ENCODE measurements at regions not wholly inside any gene's neighbourhood (a gene's known extent, or its start where the extent isn't known, plus 50 kb on each side); places are given as distances from the start of the nearest gene placed in this dataset.
"Not testable (repeated sequence)": the region's sequence is repeated elsewhere in the genome, so short reads cannot be mapped to it uniquely, and the experiment has no call there.

DNA sequence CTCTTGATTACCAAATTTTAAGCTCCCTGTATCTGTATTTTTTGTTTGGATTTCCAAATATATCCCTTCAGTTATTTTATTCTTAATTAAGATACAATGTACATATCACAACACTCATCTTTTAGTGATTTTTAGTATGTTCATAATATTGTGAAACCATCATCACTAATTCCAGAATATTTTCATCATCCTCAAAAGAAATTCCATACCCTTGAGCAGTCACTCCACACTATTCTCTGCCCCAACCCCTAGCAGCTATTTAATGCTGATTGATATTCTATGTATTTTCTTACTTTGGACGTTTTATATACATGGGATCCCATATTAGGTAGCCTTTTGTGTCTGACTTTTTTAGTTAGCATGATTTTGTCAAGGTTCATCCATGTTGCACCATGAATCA is 127.4 kb upstream of the SLC8A1 start:
- peak; percentile 0 for DNase-seq (ENCODE audit: low spot score)

DNA sequence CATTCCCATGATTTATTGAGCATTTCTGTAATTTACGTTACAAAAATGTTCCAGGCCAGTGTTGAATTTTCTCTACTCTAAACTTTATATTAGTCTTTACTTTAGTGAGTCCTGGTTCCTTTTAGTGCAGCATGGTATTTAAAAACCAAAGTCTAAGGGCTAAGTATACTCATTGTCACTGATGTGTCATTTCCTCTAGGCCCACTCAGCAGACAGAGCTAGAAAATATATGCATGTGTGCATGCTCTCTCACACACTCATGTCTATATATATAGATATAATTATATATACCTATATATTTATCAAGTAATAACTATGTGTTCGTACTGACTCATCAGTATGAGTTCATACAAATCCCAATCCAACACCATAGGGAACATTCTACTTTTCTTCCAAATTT is 132.5 kb upstream of the SLC8A1 start:
- DNase-seq (ENCODE audit: low spot score), result no peak

DNA sequence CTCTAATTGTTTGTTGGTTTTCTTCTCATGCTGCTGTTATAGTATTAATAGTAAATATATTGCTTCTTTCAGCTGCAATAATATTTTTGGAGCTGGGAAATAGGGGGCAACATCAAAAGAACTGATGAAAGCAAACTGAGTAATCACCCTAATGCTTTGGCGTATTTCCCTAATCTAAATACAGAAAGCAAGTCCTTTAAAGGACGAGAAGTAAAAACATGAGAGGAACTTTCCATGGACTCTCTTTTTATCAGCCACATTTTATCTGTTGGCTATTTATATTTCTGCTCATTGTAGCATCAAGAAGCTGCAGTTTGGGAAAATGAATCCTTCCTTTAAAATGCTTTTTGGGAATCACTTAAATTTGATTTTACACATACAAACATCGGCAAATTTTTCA is 139.9 kb upstream of the SLC8A1 start:
- no peak for DNase-seq (ENCODE audit: low spot score)

DNA sequence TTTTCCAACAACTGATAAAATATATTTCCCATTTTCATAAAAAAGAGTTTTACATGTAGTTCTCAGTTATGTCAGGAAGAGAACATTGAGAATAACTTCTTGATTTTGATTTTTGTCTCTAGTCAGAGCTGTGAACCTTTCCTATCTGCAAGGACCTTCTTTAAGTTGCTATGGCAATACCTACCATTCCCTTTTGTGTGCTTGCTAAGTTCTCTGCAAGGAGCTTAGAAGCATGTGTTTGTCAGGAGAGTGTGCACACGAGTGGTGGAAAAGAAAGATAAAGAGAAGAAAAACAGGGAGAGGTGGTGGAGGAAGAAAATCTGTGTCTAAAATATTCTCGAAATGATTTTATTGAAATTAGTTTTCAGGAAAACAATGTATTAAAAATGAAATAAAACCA is 140.3 kb upstream of the SLC8A1 start:
- no peak for DNase-seq (ENCODE audit: low spot score)

DNA sequence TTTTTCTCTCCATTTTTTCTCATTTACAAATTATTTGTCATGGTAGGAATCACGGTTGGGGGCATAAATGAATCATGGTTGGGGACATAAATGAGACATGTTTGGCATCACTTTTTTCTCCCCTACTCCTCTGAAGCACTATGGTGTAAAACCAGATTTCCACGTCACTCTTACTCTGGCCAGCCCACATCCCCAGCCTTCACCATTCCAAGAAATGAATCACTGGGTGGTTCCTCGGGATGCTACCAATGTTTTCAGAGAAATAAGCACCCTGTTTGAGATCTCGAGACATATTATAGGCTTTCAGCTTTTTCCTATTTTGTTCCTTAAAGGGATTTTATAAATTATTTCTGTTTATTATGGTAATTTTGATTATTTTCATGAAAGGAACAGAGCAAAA is 155.0 kb upstream of the SLC8A1 start:
- peak; percentile 1 for DNase-seq (ENCODE audit: low spot score)

DNA sequence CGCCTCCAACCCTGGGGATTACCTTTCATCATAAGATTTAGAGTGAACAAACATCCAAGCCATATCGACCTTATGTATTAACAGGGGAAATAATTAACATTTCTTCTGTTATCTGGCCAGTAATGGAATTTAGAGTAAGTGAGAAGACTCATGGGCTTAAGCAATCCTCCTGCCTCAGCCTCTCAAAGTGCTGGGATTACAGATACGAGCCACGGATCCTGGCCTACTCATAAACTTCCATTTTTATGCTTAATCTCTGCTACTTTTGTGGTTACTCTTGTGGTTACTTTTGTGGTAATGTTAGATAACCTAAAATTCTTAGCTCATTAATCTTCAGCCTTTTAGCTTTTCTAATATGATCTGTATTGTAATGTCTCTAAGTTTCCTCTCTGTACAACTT is 159.3 kb upstream of the SLC8A1 start:
- DNase-seq (ENCODE audit: low spot score), result no peak

DNA sequence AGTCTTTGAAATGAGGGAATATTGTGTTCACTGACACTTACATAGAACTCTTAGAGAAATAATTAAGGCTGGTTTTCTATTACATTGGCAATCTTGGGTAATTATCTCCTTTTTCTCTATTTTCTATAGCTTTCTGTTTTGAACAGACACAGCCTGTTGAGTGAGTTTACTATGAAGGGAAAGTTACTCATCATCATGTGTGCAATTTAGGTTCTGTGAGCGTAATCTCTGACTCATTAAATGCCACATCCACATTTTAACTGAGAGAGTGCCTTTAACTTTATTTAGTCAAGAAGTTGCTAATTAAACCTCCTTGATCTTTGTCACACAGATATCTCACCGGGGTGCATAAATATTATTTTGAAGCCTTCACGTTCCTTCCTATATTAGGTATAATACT is 174.0 kb upstream of the SLC8A1 start:
- DNase-seq (ENCODE audit: low spot score), result peak; percentile 4

DNA sequence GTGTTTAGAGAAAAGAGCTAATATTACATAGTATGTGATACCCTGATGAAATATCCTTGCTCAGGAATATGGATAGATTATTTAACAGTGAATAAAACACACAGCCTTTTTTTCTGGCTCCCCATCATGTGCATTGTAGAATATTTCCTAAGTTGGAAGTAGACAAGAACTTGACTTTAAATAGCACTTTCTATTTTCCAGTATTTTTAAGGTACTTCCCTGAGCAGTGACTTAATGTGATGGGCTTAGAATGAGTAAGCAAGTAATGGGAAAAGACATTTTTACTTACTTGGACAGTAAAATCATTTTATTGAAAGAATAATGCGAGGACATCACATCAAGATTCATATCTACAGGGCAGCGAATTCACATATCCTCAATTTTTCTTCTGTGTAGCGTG is 176.7 kb upstream of the SLC8A1 start:
- no peak for DNase-seq (ENCODE audit: low spot score)

DNA sequence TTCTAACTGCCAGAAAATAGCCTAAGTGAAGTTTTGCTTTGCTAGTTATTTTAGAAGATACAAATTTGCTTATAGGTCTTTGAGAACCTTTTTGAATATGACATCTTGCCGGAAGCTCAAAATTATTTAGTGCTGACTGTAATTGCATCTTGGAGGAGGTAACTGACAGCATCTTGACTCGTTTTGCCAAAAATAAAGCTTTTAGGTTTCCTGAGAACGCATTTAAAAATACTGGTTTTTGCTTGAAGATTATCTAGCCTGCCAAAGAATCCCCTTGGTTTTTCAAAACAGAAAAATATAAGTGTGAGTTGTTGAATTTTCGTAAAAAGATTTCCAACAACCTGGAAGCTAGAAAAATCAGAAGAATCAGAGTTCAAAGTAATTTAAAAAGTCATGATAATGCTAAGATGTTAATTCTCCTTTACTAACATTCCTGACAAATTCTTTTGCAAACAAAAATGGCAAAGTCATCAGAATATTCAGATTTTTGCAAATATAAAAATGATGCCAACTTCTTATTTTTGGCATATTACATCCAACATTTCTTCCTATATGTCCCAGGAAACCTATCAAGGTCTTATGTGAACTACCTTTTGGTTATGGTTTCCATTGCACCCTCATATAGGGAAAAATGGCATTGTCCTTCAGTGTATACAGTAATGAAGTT is 178.0 kb upstream of the SLC8A1 start:
- no peak for DNase-seq (ENCODE audit: low spot score)

DNA sequence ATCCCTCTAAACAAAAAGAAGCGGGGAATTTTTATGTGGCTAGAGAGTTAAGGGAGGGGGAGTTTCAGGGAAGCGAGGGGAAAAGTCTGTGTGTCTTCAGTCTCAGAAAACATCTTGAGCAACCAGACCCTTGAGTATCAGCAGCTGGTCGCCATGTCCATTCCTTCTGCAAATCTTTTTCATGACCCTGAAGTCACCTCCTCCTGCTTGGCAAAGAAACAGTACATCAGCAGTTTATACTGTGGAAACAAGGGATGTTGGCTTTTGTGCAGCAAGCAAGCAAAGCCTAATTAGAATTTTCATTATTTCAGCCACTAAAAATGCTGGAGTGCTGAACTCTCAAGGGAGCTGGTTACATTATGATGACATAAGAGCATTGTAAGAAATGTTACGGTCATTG is 187.4 kb upstream of the SLC8A1 start:
- no peak for DNase-seq (ENCODE audit: low spot score)

DNA sequence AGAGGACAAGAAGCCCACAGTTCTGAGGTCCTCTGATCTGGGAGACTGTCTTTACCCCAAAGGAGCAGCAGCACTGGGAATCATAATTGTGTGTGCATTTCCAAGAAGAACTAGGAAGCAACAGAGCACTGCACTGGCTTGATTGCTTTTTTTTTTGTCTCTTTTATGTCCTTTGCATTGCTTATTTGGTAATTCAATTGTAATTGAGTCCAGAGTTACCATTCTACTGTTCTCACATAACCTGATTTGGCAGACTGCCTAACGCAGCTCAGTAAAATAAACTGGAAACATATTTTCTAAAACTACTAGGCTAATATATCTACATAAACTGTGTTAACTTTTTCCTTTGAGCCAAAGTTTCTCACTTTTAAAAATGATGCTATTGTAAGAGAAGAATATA is 190.3 kb upstream of the SLC8A1 start:
- no peak for DNase-seq (ENCODE audit: low spot score)

DNA sequence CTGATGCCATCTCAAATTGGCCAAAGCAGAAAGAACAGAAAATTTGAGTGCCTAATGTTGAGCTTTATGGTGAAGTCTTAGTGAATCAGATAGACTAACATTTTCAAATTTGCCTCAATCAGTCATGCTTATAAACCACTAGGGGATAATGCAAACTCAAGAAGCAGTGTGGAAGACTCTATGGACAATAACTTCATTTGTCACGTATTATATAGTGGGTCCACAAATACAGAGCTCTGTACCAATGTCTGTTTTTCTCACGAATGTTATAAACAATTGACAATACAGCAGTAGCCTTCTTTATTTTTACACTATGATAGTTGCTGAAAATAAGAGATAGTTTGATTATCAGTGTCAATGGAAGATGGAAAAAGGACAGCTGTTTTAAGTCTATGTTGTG is 190.8 kb upstream of the SLC8A1 start:
- DNase-seq (ENCODE audit: low spot score), result no peak

DNA sequence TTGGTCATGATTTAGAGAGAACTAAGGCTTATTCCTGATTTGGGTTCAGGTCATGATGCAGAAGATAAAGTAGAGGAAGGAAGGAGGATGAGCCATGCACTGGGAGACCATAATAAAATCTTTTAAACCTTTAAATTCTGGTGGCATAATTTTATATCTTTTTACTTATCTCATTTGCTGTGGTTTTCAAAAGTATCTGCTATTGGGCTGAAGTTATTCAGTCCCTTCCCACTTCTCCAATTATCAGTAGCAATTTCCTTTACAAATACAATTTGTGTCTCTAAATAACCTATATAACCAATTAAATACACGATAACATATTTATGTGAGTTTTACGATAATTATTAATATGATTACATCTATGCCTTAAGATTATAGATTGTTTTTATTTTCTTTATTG is 194.8 kb upstream of the SLC8A1 start:
- no peak for DNase-seq (ENCODE audit: low spot score)

DNA sequence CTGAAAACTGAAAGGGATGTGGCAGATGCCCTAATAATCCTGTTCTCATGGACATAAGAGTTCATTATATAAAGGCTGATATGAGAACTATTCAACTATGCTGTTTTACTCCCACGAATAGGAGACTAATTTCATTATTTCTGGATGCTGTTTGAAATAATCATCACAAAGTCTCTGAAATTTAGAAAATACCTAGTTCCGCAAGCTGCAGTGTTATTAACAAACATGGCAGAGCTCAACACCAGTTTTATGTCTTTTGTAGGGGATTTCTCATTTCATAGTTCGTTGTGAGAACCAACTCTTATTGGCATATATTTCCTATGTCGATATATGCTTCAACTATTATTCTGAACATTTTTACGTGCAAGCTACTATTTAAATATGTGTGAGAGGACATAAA is 200.3 kb upstream of the SLC8A1 start:
- DNase-seq (ENCODE audit: low spot score), result no peak

DNA sequence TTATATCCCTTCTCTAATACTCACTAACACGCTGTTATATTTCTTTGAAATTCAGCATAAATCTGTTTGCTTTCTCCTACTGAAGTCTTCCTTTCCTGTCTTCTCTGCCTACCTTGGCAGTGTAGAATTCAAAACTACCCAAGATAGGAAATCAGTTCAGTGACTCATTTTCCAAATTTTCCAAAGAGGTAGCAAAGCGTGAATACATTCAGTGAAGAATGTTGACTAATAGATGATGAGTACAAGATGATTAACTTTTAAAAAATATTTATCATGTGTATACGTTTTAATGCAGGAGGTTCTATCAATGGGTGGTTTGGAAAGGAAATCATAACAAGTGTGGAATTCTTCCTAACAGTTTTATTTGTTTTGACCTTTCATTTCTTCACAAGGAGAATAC is 201.9 kb upstream of the SLC8A1 start:
- DNase-seq (ENCODE audit: low spot score), result no peak

DNA sequence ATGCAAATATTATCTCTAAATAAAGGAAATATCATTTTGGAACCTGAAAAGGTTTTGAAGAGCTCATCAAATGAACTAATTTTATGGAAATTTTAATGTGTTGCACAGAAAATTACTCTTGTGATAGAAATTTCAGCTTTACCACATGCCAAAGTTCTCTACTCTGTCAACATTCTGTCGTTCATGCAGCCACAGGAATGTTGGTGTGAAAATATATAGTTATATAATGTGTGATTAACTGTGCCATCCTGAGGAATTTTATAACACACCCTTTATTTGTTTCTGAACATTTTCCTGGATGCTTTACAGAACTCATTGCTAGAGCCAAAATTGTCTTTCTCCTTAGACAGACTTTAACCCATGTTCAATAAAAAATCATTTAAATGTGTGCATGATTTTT is 202.5 kb upstream of the SLC8A1 start:
- no peak for DNase-seq (ENCODE audit: low spot score)

DNA sequence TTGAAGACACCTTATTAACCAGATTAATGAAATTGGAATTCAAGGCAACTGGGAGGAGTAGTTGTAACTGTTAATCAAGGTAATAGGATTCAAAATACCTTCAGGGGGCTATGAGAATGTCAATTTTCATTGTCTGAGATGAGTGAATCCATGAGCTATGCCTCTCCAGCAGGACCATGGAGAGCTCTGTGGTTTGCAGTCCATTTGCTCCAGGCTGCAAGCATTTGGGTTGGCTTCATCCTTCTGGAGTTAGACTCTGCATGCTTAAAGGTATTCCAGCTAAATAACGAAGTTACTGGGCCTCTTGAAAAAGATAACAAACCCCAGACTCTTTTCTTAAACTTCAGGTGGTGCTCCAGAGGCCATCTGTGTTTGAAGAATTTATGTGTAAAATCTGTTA is 207.1 kb upstream of the SLC8A1 start:
- peak; percentile 3 for DNase-seq (ENCODE audit: low spot score)

DNA sequence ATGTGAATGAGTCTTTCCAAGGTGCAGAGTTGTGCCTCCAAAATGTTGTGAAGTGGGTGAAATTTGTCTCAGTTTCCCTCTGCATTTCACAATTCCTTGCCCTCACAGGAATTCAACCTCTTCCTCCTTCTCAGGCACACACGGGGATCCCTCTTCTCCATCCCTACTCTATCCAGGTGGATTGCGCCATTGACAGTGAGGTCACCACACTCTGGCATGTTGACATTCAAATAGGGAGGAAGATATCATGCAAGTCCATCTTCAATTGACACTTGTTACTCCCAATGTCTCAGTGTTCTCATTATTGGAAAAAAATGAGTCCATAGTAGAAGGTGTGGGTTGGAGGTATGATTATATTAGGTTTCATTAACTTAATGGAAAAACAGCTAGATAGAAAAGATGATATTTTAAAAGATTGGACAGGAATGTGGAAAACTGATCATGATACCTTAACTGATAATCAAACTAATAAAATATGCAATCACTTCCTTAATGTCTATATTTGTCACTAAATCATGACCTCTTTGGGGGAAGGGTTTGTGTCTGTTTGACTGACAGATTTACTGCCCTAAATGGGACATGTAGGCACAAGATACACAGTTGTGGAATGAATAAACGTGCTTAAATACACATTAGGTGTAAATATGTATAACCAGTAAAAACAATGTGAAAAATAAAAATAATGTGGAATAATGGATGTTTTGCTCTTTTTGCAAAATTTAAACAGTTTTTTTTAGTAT is 213.8 kb upstream of the SLC8A1 start:
- DNase-seq (ENCODE audit: low spot score), result no peak

DNA sequence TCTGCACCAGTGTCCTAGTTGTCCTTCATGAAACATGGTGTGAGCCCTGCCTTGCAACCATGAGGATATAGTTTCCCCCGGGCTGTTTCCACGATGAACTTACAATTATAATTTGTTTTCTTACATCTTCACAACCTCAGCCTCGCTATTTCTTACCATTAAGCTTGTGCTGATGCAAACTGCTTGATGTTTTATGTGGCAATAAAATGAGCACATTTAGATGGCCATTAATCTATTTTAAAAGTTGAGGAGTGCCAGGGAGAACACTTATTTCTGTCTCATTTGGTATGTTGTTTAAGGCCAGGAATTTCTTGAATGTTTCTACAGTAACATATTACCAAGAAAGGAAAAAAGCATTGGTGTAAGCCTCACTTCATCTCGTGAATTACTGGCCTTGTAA is 214.5 kb upstream of the SLC8A1 start:
- DNase-seq (ENCODE audit: low spot score), result no peak

DNA sequence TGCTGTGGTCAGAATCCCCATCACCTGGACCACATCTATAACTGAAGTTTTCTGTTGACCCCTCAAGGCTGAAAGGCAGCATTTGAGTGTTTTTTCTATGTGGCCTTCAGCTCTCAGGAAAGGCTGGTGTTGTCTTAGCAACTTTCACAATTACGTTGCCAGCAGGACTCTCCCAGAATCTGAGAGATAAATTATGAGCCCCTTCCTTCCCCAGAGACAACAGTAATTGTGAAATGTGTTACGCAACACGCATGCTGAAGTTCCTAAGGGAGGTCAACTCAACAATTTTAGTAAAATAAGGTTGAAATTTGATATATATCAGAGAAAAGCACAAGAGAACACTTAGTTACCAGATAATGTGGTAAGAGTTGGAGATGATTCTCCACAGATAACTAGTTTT is 216.5 kb upstream of the SLC8A1 start:
- DNase-seq (ENCODE audit: low spot score), result no peak

DNA sequence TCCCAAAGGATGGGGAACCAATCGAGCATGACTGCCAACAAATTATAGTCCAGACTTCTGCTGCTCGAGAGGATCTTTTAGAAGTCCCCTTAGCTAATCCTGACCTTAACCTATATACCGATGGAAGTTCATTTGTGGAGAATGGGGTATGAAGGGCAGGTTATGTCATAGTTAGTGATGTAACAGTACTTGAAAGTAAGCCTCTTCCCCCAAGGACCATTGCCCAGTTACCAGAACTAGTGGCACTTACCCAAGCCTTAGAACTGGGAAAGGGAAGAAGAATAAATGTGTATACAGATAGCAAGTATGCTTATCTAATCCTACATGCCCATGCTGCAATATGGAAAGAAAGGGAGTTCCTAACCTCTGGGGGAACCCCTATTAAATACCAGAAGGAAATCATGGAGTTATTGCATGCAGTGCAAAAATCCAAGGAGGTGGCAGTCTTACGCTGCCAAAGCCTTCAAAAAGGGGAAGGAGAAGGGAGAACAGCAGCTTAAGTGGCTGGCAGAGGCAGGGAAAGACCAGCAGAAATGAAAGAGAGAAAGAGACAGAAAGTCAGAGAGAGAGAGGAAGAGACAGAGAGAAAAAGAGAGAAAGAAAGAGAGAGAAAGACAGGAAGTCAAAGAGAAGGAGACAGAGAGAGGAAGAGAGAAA is 224.4 kb upstream of the SLC8A1 start:
- DNase-seq (ENCODE audit: low spot score), result not testable (repeated sequence)

DNA sequence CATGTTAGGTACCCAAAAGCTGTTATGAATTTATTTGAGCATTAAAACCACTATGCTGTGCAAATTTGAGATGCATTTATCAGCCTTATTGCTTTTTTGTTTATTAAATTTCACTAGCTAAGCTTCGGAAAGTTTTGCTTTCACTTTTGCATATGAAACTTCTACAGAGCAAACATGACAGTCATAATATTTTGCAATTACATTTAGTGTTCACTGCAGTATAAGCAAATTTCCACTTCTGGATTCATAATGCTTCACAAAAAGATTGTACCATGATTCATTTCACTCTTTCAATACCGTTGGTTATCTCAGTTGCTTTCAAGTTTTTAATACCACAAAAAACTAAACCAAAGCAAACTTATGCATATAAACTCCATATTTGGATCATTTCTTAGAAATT is 228.7 kb upstream of the SLC8A1 start:
- DNase-seq (ENCODE audit: low spot score), result no peak

DNA sequence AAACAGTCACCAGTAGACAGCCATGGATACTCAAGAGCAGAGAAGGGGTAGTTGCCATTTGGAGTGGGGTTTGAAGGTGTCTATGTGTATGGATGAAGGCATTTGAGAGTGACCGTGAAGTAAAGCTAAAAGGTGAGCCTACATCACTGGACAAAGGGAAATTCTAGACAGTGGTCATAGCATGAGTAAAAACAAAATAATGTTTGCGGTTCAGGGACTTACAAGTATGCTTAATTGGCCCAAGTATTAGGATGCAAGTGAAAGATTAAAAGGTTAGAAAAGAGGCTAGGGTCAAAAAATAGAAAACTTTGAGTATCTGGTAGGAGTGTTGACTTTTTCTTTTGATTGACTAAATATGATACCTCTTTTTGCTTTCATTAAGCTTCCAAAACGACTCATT is 238.1 kb upstream of the SLC8A1 start:
- DNase-seq (ENCODE audit: low spot score), result no peak

DNA sequence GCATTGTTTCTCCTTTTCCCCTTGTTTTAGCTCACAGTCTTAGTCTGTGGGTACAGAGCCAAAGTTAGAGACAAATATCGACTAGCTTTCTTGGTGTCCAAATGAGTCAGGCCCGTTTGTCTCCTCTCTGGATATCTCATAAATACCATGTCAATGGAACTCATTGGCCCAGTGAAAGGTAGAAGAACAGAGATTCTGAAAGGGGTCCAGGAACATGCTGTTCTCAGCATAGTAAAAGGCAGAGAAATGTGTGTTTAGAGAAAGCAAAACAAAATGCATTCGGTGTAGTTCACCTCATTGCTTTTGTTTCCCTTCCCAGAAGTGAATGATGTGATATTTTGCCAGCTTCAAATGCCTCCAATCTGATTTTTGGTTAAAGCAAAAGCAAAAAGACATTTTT is 238.6 kb upstream of the SLC8A1 start:
- no peak for DNase-seq (ENCODE audit: low spot score)

Measured in hepatic stellate cell (primary cell).